Neural cell (in vitro differentiated cells): ENCODE measurements at regions not wholly inside any gene's neighbourhood (a gene's known extent, or its start where the extent isn't known, plus 50 kb on each side); places are given as distances from the start of the nearest gene placed in this dataset.

Experiments
- H2AFZ ChIP-seq: fragments of 200-600, 300-800 bp; sonication (generic), shearing (Covaris generic); 2 replicates; pipeline ENCODE4 v1.6.0; 2014; ENCODE audit warnings: low read depth, mild to moderate bottlenecking, antibody characterized with exemption, low read length, moderate library complexity
- H3F3A ChIP-seq: fragments of 200-600 bp; shearing (Covaris generic); 2 replicates; pipeline ENCODE4 v1.6.1; 2016; ENCODE audit warnings: mild to moderate bottlenecking, moderate library complexity, mixed read lengths, antibody characterized with exemption, low read length; ENCODE audit not compliant: insufficient read depth, poor library complexity, severe bottlenecking
- H3K27ac ChIP-seq: fragments of 200-600, 300-800 bp; sonication (generic), shearing (Covaris generic); 2 replicates; pipeline ENCODE4 v1.5.1; 2014; ENCODE audit warnings: mild to moderate bottlenecking, low read length, moderate library complexity
- H3K27me3 ChIP-seq: fragments of 300-800, 200-600 bp; sonication (generic), shearing (Covaris generic); 2 replicates; pipeline ENCODE4 v1.6.0; 2014; ENCODE audit warnings: mild to moderate bottlenecking, low read depth, low read length, moderate library complexity; ENCODE audit not compliant: insufficient read depth
- H3K36me3 ChIP-seq: fragments of 300-800, 200-600 bp; sonication (generic), shearing (Covaris generic); 2 replicates; pipeline ENCODE4 v1.5.1; 2014; ENCODE audit warnings: mild to moderate bottlenecking, antibody characterized with exemption, low read length, moderate library complexity; ENCODE audit not compliant: insufficient read depth
- H3K4me2 ChIP-seq: fragments of 300-800, 200-600 bp; sonication (generic), shearing (Covaris generic); 2 replicates; pipeline ENCODE4 v1.6.0; 2014; ENCODE audit warnings: mild to moderate bottlenecking, low read length
- H3K4me3 ChIP-seq: fragments of 300-800, 200-600 bp; sonication (generic), shearing (Covaris generic); 2 replicates; pipeline ENCODE4 v1.5.1; 2014; ENCODE audit warnings: mild to moderate bottlenecking, low read length, moderate library complexity
- H3K79me2 ChIP-seq: fragments of 200-600 bp; shearing (Covaris generic); replicated peaks from 2 replicates; pipeline ENCODE4 v1.6.0; 2014; ENCODE audit warnings: mild to moderate bottlenecking, low read length, moderate library complexity; ENCODE audit not compliant: insufficient read depth
- H3K9ac ChIP-seq: fragments of 300-800, 200-600 bp; sonication (generic), shearing (Covaris generic); 2 replicates; pipeline ENCODE4 v1.6.1; 2016; ENCODE audit warnings: mild to moderate bottlenecking, low read length, mixed read lengths
- H3K9me2 ChIP-seq: fragments of 200-600 bp; shearing (Covaris generic); 2 replicates; pipeline ENCODE4 v1.6.1; 2016; ENCODE audit warnings: mild to moderate bottlenecking, low read length, mixed read lengths; ENCODE audit not compliant: insufficient read depth
- H3K9me3 ChIP-seq: fragments of 200-600, 300-800 bp; sonication (generic), shearing (Covaris generic); 2 replicates; pipeline ENCODE4 v1.6.1; 2016; ENCODE audit warnings: mild to moderate bottlenecking, mixed run types, low read length, moderate library complexity, mixed read lengths
- H4K20me1 ChIP-seq: fragments of 200-600 bp; shearing (Covaris generic); 2 replicates; pipeline ENCODE4 v1.6.1; 2016; ENCODE audit warnings: mild to moderate bottlenecking, mixed run types; ENCODE audit not compliant: insufficient read depth
- CTCF ChIP-seq: fragments of 450-650 bp; IDR thresholded peaks from 2 replicates; pipeline ENCODE4 v1.5.1; 2014; ENCODE audit warnings: antibody characterized with exemption, mild to moderate bottlenecking, moderate library complexity; ENCODE audit not compliant: poor library complexity, severe bottlenecking
- EP300 ChIP-seq: fragments of 450-650 bp; conservative IDR thresholded peaks from 2 replicates; pipeline ENCODE4 v1.6.1; 2014; ENCODE audit warnings: antibody characterized with exemption, mild to moderate bottlenecking, moderate library complexity; ENCODE audit not compliant: poor library complexity, severe bottlenecking
- EZH2 ChIP-seq: fragments of 200-600, 300-800 bp; shearing (Covaris generic), sonication (generic); IDR thresholded peaks from 2 replicates; pipeline ENCODE4 v1.6.1; 2014; ENCODE audit warnings: antibody characterized with exemption, low read length, borderline replicate concordance, mild to moderate bottlenecking; ENCODE audit not compliant: insufficient read depth, poor library complexity, severe bottlenecking
- MXI1 ChIP-seq: fragments of 450-650 bp; conservative IDR thresholded peaks from 2 replicates; pipeline ENCODE4 v1.6.1; 2014; ENCODE audit warnings: antibody characterized with exemption, mild to moderate bottlenecking; ENCODE audit not compliant: poor library complexity, severe bottlenecking
- POLR2AphosphoS5 ChIP-seq: IDR thresholded peaks from 2 replicates; pipeline ENCODE4 v1.6.1; 2012
- RAD21 ChIP-seq: fragments of 450-650 bp; conservative IDR thresholded peaks from 2 replicates; pipeline ENCODE4 v1.6.1; 2014; ENCODE audit warnings: antibody characterized with exemption, mild to moderate bottlenecking, moderate library complexity
- REST ChIP-seq: IDR thresholded peaks from 2 replicates; pipeline ENCODE4 v1.6.1; 2012; ENCODE audit warnings: borderline replicate concordance
- SMC3 ChIP-seq: fragments of 450-650 bp; conservative IDR thresholded peaks from 2 replicates; pipeline ENCODE4 v1.6.1; 2014; ENCODE audit warnings: antibody characterized with exemption, mild to moderate bottlenecking, moderate library complexity; ENCODE audit not compliant: poor library complexity
- TAF1 ChIP-seq: IDR thresholded peaks from 2 replicates; pipeline ENCODE4 v1.6.1; 2012; ENCODE audit warnings: low read depth

GRCh38 chr1:242797856-242798255, 273.4 kb upstream of the PLD5 start (continued):
- TF ChIP-seq EZH2 (no peak), MXI1 (no peak), POLR2AphosphoS5 (no peak)

GRCh38 chr1:242788771-242789170, 264.3 kb upstream of the PLD5 start:
- Histone ChIP-seq H3K27ac (no peak overlapping the region), H3K36me3 (no peaks in the 10 kb centered on the region), H3K9ac (no peak overlapping the region), H4K20me1 (no peaks in the 10 kb centered on the region), H3K27me3 (no peaks in the 10 kb centered on the region), H3K4me3 (no peak overlapping the region), H3K4me2 (no peak overlapping the region), H3K79me2 (no peaks in the 10 kb centered on the region), H3K9me3 (peaks cover 4% of the 10 kb centered on the region), H2AFZ (no peak overlapping the region), H3F3A (no peaks in the 10 kb centered on the region), H3K9me2 (no peaks in the 10 kb centered on the region)
- no peak for TF ChIP-seq EZH2
- TF ChIP-seq TAF1 = no peak
- TF ChIP-seq CTCF = no peak
- no peak for TF ChIP-seq MXI1
- no peak for TF ChIP-seq REST
- TF ChIP-seq EP300 = no peak
- no peak for TF ChIP-seq POLR2AphosphoS5
- TF ChIP-seq RAD21 = no peak

GRCh38 chr1:242787968-242788367, 263.5 kb upstream of the PLD5 start:
- Histone ChIP-seq H3K9ac (no peak overlapping the region), H3K4me3 (no peak overlapping the region)

More at GRCh38 chr1:242787968-242788367, 263.5 kb upstream of the PLD5 start:
- Histone ChIP-seq H3K4me2 (no peak overlapping the region), H3K9me2 (no peaks in the 10 kb centered on the region), H3F3A (no peaks in the 10 kb centered on the region), H3K27me3 (no peaks in the 10 kb centered on the region), H3K27ac (no peak overlapping the region), H3K36me3 (no peaks in the 10 kb centered on the region), H2AFZ (no peak overlapping the region), H3K9me3 (peaks cover 4% of the 10 kb centered on the region), H3K79me2 (no peaks in the 10 kb centered on the region), H4K20me1 (no peaks in the 10 kb centered on the region)
- TF ChIP-seq RAD21 (no peak), REST (no peak), POLR2AphosphoS5 (no peak), CTCF (no peak), MXI1 (no peak), SMC3 (no peak), EP300 (no peak), EZH2 (no peak), TAF1 (no peak)
